ENCODE measurements at regions not wholly inside any gene's neighbourhood (a gene's known extent, or its start where the extent isn't known, plus 50 kb on each side); places are given as distances from the start of the nearest gene placed in this dataset.
"Not testable (repeated sequence)": the region's sequence is repeated elsewhere in the genome, so short reads cannot be mapped to it uniquely, and the experiment has no call there.

GRCh38 chr4:18676526-18676915 lies 655.0 kb upstream of the LCORL start:
- no peak for DNase-seq (ENCODE audit: low read depth, low spot score)

- DNase-seq (ENCODE audit: low read depth, low spot score) = no peak
Observed at GRCh38 chr4:18675586-18676525, 654.3 kb upstream of the LCORL start.

DNA sequence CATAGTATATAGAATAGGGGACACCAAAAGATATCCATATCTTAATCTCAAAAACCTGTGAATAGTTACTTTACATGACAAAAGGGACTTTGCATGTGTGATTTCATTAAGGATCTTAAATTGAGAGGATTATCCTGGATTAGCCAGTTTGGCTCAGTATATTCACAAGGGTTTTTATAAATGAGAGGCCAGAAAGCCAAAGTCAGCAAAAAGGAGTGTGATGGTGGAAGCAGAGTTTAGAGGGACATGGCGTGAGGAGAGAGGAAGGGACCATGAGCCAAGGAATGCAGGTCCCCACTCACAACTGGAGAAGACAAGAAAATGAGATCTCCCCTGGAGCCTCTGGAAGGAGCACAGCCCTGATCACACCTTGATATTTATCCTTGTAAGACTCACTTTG lies 648.5 kb upstream of the LCORL start:
- no peak for DNase-seq (ENCODE audit: low read depth, low spot score)

DNA sequence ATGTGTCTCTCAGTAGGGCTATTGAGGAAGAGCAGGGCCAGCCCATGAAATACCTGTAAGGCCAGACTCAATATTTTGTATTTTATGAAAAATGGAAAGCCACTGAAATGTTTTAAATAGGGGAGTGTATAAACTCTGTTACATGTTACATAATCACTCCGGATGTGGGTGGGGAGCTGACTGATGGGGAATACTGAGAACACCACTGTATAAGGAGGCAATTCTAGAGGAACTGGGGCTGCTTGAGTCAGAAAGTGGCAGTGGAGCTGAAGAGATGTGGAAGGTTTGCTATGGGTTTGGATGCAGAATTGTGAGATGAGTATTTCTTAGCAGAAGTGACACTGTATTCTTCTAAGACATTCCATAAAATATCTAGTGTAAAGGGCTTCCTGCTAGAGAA lies 647.8 kb upstream of the LCORL start:
- no peak for DNase-seq (ENCODE audit: low read depth, low spot score)

DNA sequence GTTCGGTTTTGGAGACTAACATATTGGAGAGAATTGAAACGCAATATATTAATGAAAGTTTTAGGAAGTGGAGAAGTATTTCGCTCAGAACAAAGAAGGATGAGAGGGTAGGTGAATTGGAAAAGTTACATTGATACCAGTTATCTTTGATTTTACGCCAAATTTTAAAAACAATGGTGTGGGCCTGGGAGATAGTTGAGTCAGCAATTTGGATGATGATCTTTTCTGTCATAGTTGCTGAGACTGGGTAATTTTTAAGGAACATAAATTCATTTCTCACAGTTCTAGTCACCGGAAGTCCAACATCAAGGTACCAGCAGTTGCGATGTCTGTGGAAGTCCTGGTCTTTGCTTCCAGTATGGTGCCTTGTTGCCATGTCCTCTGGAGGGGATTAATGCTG lies 644.8 kb upstream of the LCORL start:
- no peak for DNase-seq (ENCODE audit: low read depth, low spot score)

DNA sequence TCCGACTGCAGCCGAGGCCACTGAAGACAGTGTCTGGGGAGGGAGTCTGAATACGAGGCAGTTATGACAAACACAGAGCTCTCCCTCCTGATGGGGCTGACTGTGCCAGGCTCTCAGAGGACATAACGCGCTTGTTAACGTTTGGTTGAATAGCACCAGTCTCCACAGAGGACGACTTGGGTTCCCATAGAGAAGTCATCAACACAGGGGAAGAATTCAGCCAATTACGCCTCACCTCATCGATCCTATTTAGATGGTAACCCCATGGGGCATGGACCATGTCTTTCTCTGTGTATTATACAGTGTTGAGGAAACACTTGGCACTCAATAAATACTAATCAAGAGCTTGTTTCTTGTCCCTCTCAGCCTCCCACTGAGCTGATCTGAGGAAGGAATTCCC lies 642.6 kb upstream of the LCORL start:
- no peak for DNase-seq (ENCODE audit: low read depth, low spot score)

DNA sequence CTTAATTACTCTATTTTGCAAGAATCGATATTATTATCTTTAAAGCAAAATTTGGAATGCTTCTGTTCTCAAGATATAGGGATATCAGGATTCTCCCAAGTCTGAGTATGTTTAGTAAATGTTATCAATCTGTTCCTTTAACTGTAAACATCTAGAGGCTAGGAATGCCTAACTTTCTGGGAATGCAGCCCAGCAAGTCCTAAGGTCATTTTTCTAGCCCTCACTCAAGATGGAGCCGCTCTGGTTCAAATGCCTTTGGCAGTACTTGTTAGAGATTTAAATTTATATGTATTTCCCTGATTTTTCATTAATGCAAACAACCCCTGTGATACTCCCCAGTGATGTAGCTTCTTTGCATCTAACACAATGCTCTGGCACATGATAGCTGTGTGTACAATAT lies 623.8 kb upstream of the LCORL start:
- DNase-seq (ENCODE audit: low read depth, low spot score) = no peak

GRCh38 chr4:18641334-18641733 lies 619.8 kb upstream of the LCORL start:
- DNase-seq (ENCODE audit: low read depth, low spot score) = no peak

DNA sequence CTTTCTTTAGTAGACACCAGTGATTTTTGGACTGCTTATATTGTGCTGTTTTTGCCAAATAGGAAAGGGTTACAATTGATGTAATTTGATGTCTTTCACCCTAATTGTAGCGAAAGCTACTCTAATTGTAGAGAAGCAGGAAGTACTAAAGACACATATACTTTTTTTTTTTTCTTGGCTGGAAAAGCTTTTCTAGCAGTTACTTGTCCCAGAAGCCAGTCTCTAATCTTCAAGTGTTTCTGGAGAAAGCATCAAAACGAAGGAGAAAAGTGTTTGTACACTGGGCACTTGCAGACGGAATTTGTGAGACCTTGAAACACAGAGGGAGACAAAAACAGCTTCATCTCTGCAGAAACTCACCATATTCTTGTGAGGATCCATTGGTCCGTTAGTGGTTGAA lies 616.5 kb upstream of the LCORL start:
- no peak for DNase-seq (ENCODE audit: low read depth, low spot score)

- DNase-seq (ENCODE audit: low read depth, low spot score) = no peak
Observed at GRCh38 chr4:18636001-18636585, 614.5 kb upstream of the LCORL start.

- DNase-seq (ENCODE audit: low read depth, low spot score) = no peak
Observed at GRCh38 chr4:18635531-18635930, 614.0 kb upstream of the LCORL start.

DNA sequence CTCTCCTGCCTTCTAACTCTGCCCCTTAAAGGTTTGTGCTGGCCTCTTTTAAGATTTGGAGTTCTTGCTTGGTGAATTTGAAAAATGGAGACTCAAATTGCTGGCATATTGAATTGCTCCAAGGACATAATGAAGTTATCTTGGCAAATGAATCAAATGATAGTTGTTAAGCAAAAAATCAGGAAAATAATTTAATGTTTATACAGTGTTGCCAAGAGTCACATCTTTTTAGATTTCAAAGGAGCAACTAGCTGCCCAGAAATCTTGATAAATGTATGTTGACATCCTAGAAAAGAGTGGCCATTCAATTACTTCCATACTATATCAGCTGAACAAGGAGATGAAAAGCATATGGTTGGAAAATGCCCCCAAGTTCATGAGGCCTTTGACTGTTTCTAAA lies 610.0 kb upstream of the LCORL start:
- no peak for DNase-seq (ENCODE audit: low read depth, low spot score)

DNA sequence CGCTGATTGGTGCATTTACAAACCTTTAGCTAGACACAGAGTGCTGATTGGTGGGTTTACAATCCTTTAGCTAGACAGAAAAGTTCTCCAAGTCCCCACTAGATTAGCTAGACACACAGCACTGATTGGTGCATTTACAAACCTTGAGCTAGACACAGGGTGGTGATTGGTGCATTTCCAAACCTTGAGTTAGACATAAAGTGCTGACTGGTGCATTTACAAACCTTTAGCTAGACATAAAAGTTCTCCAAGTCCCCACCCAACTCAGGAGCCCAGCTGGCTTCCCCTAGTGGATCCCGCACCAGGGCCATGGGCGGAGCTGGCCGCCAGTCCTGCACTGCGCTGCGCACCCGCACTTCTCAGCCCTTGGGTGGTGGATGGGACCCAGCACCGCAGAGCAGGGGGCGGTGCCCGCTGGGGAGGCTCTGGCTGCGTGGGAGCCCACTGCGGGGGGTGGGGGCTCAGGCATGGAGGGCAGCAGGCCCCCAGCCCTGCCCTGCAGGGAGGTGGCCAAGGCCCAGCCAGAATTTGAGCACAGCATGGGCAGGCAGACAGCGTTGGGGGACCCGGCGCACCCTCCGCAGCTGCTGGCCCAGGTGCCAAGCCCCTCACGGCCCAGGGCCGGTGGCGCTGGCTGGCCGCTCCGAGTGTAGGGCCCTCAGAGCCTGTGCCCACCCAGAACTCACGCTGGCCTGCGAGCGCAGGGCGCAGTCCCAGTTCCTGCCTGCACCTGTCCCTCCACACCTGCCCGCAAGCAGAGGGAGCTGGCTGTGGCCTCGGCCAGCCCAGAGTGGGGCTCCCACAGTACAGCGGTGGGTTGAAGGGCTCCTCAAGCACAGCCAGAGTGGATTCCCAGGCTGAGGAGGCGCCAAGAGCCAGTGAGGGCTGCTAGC lies 608.9 kb upstream of the LCORL start:
- no peak for DNase-seq (ENCODE audit: low read depth, low spot score)

- no peak for DNase-seq (ENCODE audit: low read depth, low spot score)
Observed at GRCh38 chr4:18627447-18628005, 606.0 kb upstream of the LCORL start.

DNA sequence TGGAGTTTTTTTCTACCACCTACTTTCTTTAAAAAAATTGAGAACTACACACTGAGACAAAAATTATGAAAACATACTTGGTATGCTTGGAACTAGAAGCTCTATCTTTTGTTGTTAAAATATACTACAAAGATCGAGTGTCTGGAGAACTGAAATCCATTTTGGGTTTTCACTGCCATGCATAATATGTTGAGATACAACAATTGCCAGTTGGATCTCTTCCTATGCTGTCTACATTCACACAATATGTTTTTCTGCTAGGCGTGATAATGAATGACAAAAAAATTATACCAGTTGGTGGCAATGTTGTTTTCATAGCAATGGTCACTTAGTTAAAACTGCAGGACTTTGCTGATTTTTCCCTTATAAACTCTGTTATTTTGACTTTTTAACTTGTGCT lies 605.4 kb upstream of the LCORL start:
- DNase-seq (ENCODE audit: low read depth, low spot score) = no peak

GRCh38 chr4:18626366-18626765 lies 604.8 kb upstream of the LCORL start:
- DNase-seq (ENCODE audit: low read depth, low spot score) = no peak

DNA sequence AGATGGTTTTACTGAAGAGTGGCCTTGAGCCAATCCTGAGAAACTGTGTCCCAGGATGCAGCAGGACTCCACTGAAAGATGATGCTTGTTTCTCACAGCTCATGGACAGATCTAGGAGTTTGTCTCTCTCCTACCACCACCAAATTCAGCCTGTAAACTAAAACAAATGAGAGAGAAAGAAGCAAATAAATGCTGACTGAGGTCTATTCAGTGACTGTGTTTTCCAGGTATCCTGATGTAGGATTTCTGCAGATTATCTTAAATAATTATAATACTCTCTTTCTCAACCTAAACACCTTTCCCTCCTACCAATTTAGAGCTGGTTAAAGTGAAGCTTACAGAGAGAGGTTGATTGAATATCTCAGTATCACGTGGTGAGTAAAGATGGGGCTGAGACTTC lies 599.6 kb upstream of the LCORL start:
- no peak for DNase-seq (ENCODE audit: low read depth, low spot score)

- DNase-seq (ENCODE audit: low read depth, low spot score) = no peak
Observed at GRCh38 chr4:18616720-18617119, 595.2 kb upstream of the LCORL start.

DNA sequence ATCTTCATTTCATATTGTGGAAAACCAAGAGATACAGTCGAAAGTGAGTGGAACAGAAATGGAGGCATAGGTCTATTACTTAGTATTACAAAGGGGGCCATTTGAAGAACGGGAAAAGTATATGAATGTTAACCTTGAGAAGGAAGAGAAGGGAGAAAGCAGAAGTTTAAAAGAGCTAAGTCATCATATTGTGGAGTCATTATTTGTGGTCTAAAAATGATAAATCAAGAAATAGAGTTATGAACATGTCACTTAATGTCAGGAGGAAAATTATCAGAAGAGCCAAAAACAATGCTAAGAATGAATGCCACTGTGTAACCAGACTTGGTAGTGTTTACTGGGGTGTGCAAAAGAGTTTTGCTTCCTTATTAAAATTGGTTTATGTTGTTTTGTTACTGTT lies 589.5 kb upstream of the LCORL start:
- no peak for DNase-seq (ENCODE audit: low read depth, low spot score)

DNA sequence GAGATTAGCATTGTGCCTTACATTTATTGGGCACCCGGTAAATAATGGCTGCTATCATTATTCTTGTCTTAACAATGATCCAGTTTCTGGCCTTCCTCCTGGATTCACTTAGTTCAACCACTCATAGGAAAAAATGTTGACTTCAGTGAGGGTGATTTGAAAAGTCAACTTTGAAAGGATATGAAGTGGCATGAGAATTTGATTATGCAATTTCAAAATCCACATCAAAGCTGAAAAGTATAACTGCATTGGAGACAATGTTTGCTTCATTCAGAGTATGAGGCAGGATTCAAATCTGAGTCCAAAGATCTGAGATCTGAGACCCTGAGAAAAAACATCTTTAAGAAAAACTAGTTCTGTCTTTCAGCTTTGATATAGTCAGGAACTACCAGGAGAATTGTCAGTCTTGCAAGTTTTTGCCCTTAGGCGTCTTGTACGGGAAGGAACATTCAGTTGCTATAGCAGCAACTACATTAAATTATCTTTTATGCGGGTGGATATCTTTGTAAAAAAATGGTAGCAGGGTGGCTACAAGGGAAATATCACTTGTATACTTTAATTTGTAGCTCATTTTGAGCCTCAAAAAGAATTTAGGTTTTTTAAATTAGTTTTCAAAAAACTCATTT lies 587.5 kb upstream of the LCORL start:
- DNase-seq (ENCODE audit: low read depth, low spot score) = no peak

GRCh38 chr4:18602610-18603009 lies 581.1 kb upstream of the LCORL start:
- DNase-seq (ENCODE audit: low read depth, low spot score) = not testable (repeated sequence)

Measured in iPS DF 19.7 (cell line).